GM23338 (cell line): ENCODE measurements at regions not wholly inside any gene's neighbourhood (a gene's known extent, or its start where the extent isn't known, plus 50 kb on each side); places are given as distances from the start of the nearest gene placed in this dataset.

ENCODE experiments used
- ATAC-seq: fragments of 200-7000 bp; cut with Tn5 transposase; 3 replicates; pipeline ENCODE4 v1.9.1; 2020
- DNase-seq: peaks from one replicate; pipeline ENCODE4 v3.0.0-alpha.2; 2015; ENCODE audit warnings: low spot score
- H2AFZ ChIP-seq: fragments of 200-600 bp; sonication (generic); 2 replicates; pipeline ENCODE4 v1.8.0; 2016; ENCODE audit warnings: antibody characterized with exemption, mild to moderate bottlenecking, moderate library complexity
- H3F3A ChIP-seq: fragments of 200-600 bp; sonication (generic); replicated peaks from 2 replicates; pipeline ENCODE4 v1.8.0; 2017; ENCODE audit warnings: antibody characterized with exemption, mixed run types, low read depth
- H3K27ac ChIP-seq: fragments of 200-600 bp; sonication (generic); 2 replicates; pipeline ENCODE4 v1.6.1; 2016; ENCODE audit warnings: low read depth
- H3K27me3 ChIP-seq: fragments of 200-600 bp; sonication (generic); 2 replicates; pipeline ENCODE4 v1.8.0; 2016; ENCODE audit warnings: mild to moderate bottlenecking, mixed run types, moderate library complexity; ENCODE audit not compliant: insufficient read depth
- H3K36me3 ChIP-seq: fragments of 200-600 bp; sonication (generic); 2 replicates; pipeline ENCODE4 v1.8.0; 2016; ENCODE audit warnings: mild to moderate bottlenecking; ENCODE audit not compliant: insufficient read depth
- H3K4me1 ChIP-seq: fragments of 200-600 bp; sonication (generic); 2 replicates; pipeline ENCODE4 v1.8.0; 2016; ENCODE audit warnings: mild to moderate bottlenecking, moderate library complexity; ENCODE audit not compliant: insufficient read depth
- H3K4me2 ChIP-seq: fragments of 200-600 bp; sonication (generic); 2 replicates; pipeline ENCODE4 v1.7.1; 2017; ENCODE audit warnings: mixed run types
- H3K4me3 ChIP-seq: fragments of 200-600 bp; sonication (generic); 2 replicates; pipeline ENCODE4 v1.6.1; 2016; ENCODE audit warnings: mixed run types
- H3K79me2 ChIP-seq: fragments of 200-600 bp; sonication (generic); replicated peaks from 2 replicates; pipeline ENCODE4 v1.8.0; 2017; ENCODE audit warnings: mild to moderate bottlenecking; ENCODE audit not compliant: insufficient read depth
- H3K9me2 ChIP-seq: fragments of 200-600 bp; sonication (generic); 2 replicates; pipeline ENCODE4 v1.8.0; 2017; ENCODE audit not compliant: insufficient read depth
- H4K20me1 ChIP-seq: fragments of 200-600 bp; sonication (generic); replicated peaks from 2 replicates; pipeline ENCODE4 v1.8.0; 2017; ENCODE audit warnings: mild to moderate bottlenecking; ENCODE audit not compliant: insufficient read depth
- H3K27ac Mint-ChIP-seq: 2 replicates; pipeline ENCODE4 v1.8.0; 2020; ENCODE audit warnings: inconsistent platforms, mild to moderate bottlenecking, moderate library complexity, mixed read lengths
- H3K27me3 Mint-ChIP-seq: 3 replicates; pipeline ENCODE4 v1.8.0; 2022; ENCODE audit warnings: low read depth, mild to moderate bottlenecking, moderate library complexity, mixed read lengths, inconsistent platforms; ENCODE audit not compliant: insufficient read depth, poor library complexity
- H3K36me3 Mint-ChIP-seq: 3 replicates; pipeline ENCODE4 v1.8.0; 2021; ENCODE audit warnings: low read depth, mild to moderate bottlenecking, inconsistent platforms, moderate library complexity, mixed read lengths
- H3K4me1 Mint-ChIP-seq: 3 replicates; pipeline ENCODE4 v1.8.0; 2020; ENCODE audit warnings: mild to moderate bottlenecking, inconsistent platforms, mixed read lengths
- H3K4me3 Mint-ChIP-seq: 3 replicates; pipeline ENCODE4 v1.8.0; 2021; ENCODE audit warnings: moderate library complexity, mild to moderate bottlenecking, inconsistent platforms, mixed read lengths
- H3K9me3 Mint-ChIP-seq: 3 replicates; pipeline ENCODE4 v1.8.0; 2020; ENCODE audit warnings: moderate library complexity, mild to moderate bottlenecking, inconsistent platforms, mixed read lengths
- CREB1 ChIP-seq: fragments of 250-450 bp; sonication (Bioruptor Pico); IDR thresholded peaks from 2 replicates; pipeline ENCODE4 v1.5.0; 2020; ENCODE audit warnings: low read depth, mild to moderate bottlenecking, moderate library complexity
- CTCF ChIP-seq, 2 experiments: fragments of 200-600 bp in 1 of 2; sonication (generic) in 1 of 2; conservative IDR thresholded peaks; 2 replicates each; pipeline versions ENCODE4 v1.5.1 to v1.6.1; 2016 to 2017; ENCODE audit warnings: antibody characterized with exemption in 2 of 2, low read depth in 2 of 2, mild to moderate bottlenecking in 2 of 2, moderate library complexity in 1 of 2
- ETS1 ChIP-seq: IDR thresholded peaks from 2 replicates; pipeline ENCODE4 v1.6.1; 2016; ENCODE audit warnings: antibody characterized with exemption
- EZH2 ChIP-seq: fragments of 200-600 bp; sonication (generic); IDR thresholded peaks from one replicate; pipeline ENCODE4 v1.8.0; 2017; ENCODE audit warnings: antibody characterized with exemption, mild to moderate bottlenecking, low read depth; ENCODE audit not compliant: unreplicated experiment
- EZH2phosphoT487 ChIP-seq: fragments of 200-600 bp; sonication (generic); IDR thresholded peaks from one replicate; pipeline ENCODE4 v1.8.1; 2018; ENCODE audit warnings: antibody characterized with exemption; ENCODE audit not compliant: unreplicated experiment
- JUNB ChIP-seq: IDR thresholded peaks from one replicate; pipeline ENCODE4 v1.6.1; 2016; ENCODE audit warnings: antibody characterized with exemption; ENCODE audit not compliant: unreplicated experiment
- NANOG ChIP-seq: IDR thresholded peaks from 2 replicates; pipeline ENCODE4 v1.6.1; 2016; ENCODE audit warnings: antibody characterized with exemption, borderline replicate concordance
- POLR2AphosphoS5 ChIP-seq: IDR thresholded peaks from 2 replicates; pipeline ENCODE4 v1.6.1; 2016; ENCODE audit warnings: antibody characterized with exemption, low read depth
- REST ChIP-seq: IDR thresholded peaks from one replicate; pipeline ENCODE4 v1.6.1; 2018; ENCODE audit warnings: antibody characterized with exemption; ENCODE audit not compliant: unreplicated experiment
- STAT1 ChIP-seq: IDR thresholded peaks from one replicate; pipeline ENCODE4 v1.6.1; 2016; ENCODE audit warnings: antibody characterized with exemption; ENCODE audit not compliant: unreplicated experiment
- ZNF114 ChIP-seq: fragments of 250-450 bp; sonication (Bioruptor Pico); IDR thresholded peaks from 2 replicates; pipeline ENCODE4 v1.5.0; 2020; ENCODE audit warnings: mild to moderate bottlenecking, moderate library complexity
- ZNF331 ChIP-seq: fragments of 250-450 bp; sonication (Bioruptor Pico); IDR thresholded peaks from 2 replicates; pipeline ENCODE4 v1.5.0; 2020; ENCODE audit warnings: low read depth, mild to moderate bottlenecking, moderate library complexity
- ZNF462 ChIP-seq: fragments of 250-450 bp; sonication (Bioruptor Pico); IDR thresholded peaks from 2 replicates; pipeline ENCODE4 v1.5.0; 2020; ENCODE audit warnings: mild to moderate bottlenecking, moderate library complexity

GRCh38 chr6:168994956-168995355 lies 258.7 kb downstream of the THBS2 start:
- peaks cover 16% of the 10 kb centered on the region for H3K9me3 Mint-ChIP-seq
- no peak for TF ChIP-seq EZH2phosphoT487
- no peak for TF ChIP-seq POLR2AphosphoS5
- TF ChIP-seq ETS1: no peak
- TF ChIP-seq NANOG: no peak
- TF ChIP-seq ZNF331 (CRISPR knock-in tag): no peak
- TF ChIP-seq REST: no peak
- TF ChIP-seq ZNF462 (CRISPR knock-in tag): no peak
- no peak for TF ChIP-seq JUNB
- no peak for TF ChIP-seq CREB1 (CRISPR knock-in tag)
- TF ChIP-seq CTCF (conservative IDR thresholded peaks at IDR 0.05; ENCODE audit: low read depth in 2 of 2): no peak
- no peak for TF ChIP-seq STAT1
- TF ChIP-seq EZH2: no peak
- TF ChIP-seq ZNF114: no peak
- Histone ChIP-seq H3K4me2 (no peak overlapping the region), H3K4me1 (no peaks in the 10 kb centered on the region), H3K27ac (no peak overlapping the region), H3K4me3 (no peak overlapping the region), H4K20me1 (no peaks in the 10 kb centered on the region), H3K27me3 (no peaks in the 10 kb centered on the region), H3K36me3 (no peaks in the 10 kb centered on the region), H3F3A (no peaks in the 10 kb centered on the region), H2AFZ (no peak overlapping the region), H3K79me2 (no peaks in the 10 kb centered on the region), H3K9me2 (peaks cover 5% of the 10 kb centered on the region; the same call in 1 of the 2 replicates)
- no peak overlapping the region for H3K4me3 Mint-ChIP-seq
- H3K36me3 Mint-ChIP-seq: peaks cover 18% of the 10 kb centered on the region
- ATAC-seq (no peak), DNase-seq (no peak)
- H3K27me3 Mint-ChIP-seq: peaks cover 16% of the 10 kb centered on the region
- H3K4me1 Mint-ChIP-seq: no peaks in the 10 kb centered on the region
- H3K27ac Mint-ChIP-seq: no peak overlapping the region
